Omental fat pad (tissue), 3 donors: ENCODE measurements at regions not wholly inside any gene's neighbourhood (a gene's known extent, or its start where the extent isn't known, plus 50 kb on each side); places are given as distances from the start of the nearest gene placed in this dataset.

ENCODE experiments used
- ATAC-seq: fragments of 150-250 bp; one replicate; pipeline ENCODE4 v1.9.1; 2016; ENCODE audit warnings: mild to moderate bottlenecking, moderate library complexity; ENCODE audit not compliant: low FRiP score
- DNase-seq: peaks from one replicate; pipeline ENCODE4 v3.0.0-alpha.2; 2019; ENCODE audit warnings: low spot score
- TF ChIP-seq, protein P1 (sequence below), 3 donors: fragments of 450-650 bp; IDR thresholded peaks; one replicate each; pipeline ENCODE4 v1.5.1; 2016 to 2017; ENCODE audit warnings: antibody characterized with exemption in 3 of 3, mild to moderate bottlenecking in 3 of 3, moderate library complexity in 2 of 3

DNA sequence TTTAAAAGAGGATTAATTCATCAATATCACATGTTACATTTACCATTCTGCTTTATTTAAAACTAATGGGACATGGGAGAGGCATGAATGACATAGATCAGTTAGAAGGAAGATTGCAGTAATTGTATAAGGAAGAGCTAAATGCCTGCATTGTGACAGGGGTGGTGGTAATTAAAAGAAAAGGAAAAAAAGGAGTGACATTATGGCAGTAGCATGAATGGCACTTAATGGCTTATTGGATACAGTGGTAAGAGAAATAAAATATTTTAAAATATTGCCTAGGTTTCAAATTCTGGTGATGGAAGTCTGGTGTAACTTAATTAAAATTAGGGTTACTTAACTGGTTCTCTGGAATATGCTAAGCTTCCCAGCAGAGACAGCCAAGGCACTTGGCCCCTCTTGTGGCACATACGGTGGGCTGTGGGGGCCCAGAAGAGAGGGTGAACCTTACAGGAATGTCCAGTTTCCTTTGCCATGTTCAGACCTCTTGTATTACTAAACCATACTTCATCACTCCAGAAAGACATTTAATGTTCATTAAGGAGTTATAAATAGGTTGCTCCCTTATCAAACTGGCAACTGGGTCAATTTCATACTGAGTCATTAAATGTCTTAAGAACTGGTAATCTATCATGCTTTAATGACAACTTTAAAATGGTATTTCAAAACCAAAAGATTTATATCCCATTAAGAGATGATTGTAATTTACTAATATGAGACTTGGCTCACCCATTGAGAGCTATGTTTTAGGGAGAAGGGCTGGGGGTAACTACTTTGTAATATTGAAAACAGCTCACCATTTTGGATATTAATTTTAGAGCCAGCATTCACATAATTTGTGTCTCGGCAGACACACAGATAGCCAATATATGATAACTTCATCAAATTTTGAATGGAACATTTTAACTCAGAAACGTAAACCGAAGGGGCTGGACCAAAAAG is 798.9 kb upstream of the PIK3C3 start:
- no peak for DNase-seq
- TF ChIP-seq, protein P1, sequence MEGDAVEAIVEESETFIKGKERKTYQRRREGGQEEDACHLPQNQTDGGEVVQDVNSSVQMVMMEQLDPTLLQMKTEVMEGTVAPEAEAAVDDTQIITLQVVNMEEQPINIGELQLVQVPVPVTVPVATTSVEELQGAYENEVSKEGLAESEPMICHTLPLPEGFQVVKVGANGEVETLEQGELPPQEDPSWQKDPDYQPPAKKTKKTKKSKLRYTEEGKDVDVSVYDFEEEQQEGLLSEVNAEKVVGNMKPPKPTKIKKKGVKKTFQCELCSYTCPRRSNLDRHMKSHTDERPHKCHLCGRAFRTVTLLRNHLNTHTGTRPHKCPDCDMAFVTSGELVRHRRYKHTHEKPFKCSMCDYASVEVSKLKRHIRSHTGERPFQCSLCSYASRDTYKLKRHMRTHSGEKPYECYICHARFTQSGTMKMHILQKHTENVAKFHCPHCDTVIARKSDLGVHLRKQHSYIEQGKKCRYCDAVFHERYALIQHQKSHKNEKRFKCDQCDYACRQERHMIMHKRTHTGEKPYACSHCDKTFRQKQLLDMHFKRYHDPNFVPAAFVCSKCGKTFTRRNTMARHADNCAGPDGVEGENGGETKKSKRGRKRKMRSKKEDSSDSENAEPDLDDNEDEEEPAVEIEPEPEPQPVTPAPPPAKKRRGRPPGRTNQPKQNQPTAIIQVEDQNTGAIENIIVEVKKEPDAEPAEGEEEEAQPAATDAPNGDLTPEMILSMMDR (IDR thresholded peaks at IDR 0.05): no peak
- no peak for ATAC-seq

GRCh38 chr18:41155025-41155424 is 800.0 kb upstream of the PIK3C3 start:
- ATAC-seq: no peak
- TF ChIP-seq, protein P1 (IDR thresholded peaks at IDR 0.05): no peak
- DNase-seq: no peak

- TF ChIP-seq, protein P1 (IDR thresholded peaks at IDR 0.05): no peak
- no peak for ATAC-seq
- no peak for DNase-seq
Measured at GRCh38 chr18:41153871-41154270, 801.2 kb upstream of the PIK3C3 start.

DNA sequence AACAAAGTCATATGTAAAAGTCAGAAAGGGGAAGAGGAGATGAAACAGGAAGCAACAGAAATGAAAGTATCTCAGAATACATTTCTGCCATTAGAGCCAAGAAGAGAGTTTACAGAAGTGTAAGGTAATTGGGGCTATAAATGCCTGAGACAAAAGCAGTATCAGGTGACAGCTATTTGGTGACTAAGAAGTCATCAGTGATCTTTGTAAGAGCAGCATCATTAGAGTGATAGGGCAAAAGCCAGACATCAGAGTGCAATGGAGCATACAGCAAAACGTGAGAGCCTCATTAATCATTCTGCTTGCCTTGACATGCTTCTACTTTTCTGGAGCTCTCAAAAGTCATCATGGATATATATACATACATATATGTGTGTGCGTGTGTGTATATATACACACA is 804.7 kb upstream of the PIK3C3 start:
- DNase-seq (no peak), ATAC-seq (no peak)
- TF ChIP-seq, protein P1 (IDR thresholded peaks at IDR 0.05): no peak

GRCh38 chr18:41146301-41146700 is 808.7 kb upstream of the PIK3C3 start:
- DNase-seq: no peak
- TF ChIP-seq, protein P1 (IDR thresholded peaks at IDR 0.05): no peak
- no peak for ATAC-seq

GRCh38 chr18:41145516-41145915 is 809.5 kb upstream of the PIK3C3 start:
- DNase-seq (no peak), ATAC-seq (no peak)
- TF ChIP-seq, protein P1 (IDR thresholded peaks at IDR 0.05): no peak

DNA sequence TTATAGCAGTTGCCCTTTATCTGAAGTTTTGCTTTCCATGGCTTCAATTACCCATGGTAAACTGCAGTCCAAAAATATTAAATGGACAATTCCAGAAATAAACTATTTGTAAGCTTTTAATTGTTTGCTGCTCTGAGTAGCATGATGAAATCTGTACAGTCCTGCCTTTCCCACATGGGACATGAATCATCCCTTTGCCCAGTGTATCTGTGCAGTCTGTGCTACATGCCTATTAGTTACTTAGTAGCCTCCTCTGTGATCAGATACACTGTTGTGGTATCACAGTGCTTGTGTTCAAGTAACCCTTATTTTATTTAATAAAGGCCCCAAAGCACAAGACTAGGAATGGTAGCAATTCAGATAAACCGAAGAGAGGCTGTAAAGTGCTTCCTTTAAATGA is 810.6 kb upstream of the PIK3C3 start:
- no peak for ATAC-seq

More for the DNA sequence above, 810.6 kb upstream of the PIK3C3 start:
- TF ChIP-seq, protein P1 (IDR thresholded peaks at IDR 0.05): no peak
- DNase-seq: no peak
